Smooth muscle cell (in vitro differentiated cells): ENCODE measurements at regions not wholly inside any gene's neighbourhood (a gene's known extent, or its start where the extent isn't known, plus 50 kb on each side); places are given as distances from the start of the nearest gene placed in this dataset.

Experiments
- DNase-seq: peaks from one replicate; lab custom pipeline; 2025; ENCODE audit not compliant: unreplicated experiment; lab: John Stamatoyannopoulos, UW
- H2AFZ ChIP-seq: fragments of 200-600 bp; sonication (generic); 2 replicates; pipeline ENCODE4 v1.6.0; 2016; ENCODE audit warnings: antibody characterized with exemption, low read depth, mild to moderate bottlenecking
- H3F3A ChIP-seq: fragments of 200-600 bp; sonication (generic); 2 replicates; pipeline ENCODE4 v1.6.0; 2017; ENCODE audit warnings: antibody characterized with exemption, low read depth
- H3K27ac ChIP-seq: fragments of 200-600 bp; sonication (generic); 2 replicates; pipeline ENCODE4 v1.5.1; 2016; ENCODE audit warnings: low read depth, mild to moderate bottlenecking
- H3K27me3 ChIP-seq: fragments of 200-600 bp; sonication (generic); 2 replicates; pipeline ENCODE4 v1.6.1; 2016; ENCODE audit warnings: low read depth, mild to moderate bottlenecking
- H3K36me3 ChIP-seq: fragments of 200-600 bp; sonication (generic); 2 replicates; pipeline ENCODE4 v1.5.1; 2016; ENCODE audit warnings: low read depth
- H3K4me1 ChIP-seq: fragments of 200-600 bp; sonication (generic); 2 replicates; pipeline ENCODE4 v1.5.1; 2016; ENCODE audit warnings: low read depth
- H3K4me2 ChIP-seq: fragments of 200-600 bp; sonication (generic); 2 replicates; pipeline ENCODE4 v1.6.0; 2016; ENCODE audit warnings: mild to moderate bottlenecking
- H3K4me3 ChIP-seq: fragments of 200-600 bp; sonication (generic); 2 replicates; pipeline ENCODE4 v1.5.1; 2016; ENCODE audit warnings: mild to moderate bottlenecking
- H3K79me2 ChIP-seq: fragments of 200-600 bp; sonication (generic); 2 replicates; pipeline ENCODE4 v1.6.0; 2016; ENCODE audit warnings: low read depth, mild to moderate bottlenecking
- H3K9ac ChIP-seq: fragments of 200-600 bp; sonication (generic); 2 replicates; pipeline ENCODE4 v1.6.0; 2016; ENCODE audit warnings: low read depth
- H3K9me3 ChIP-seq: fragments of 200-600 bp; sonication (generic); replicated peaks from 2 replicates; pipeline ENCODE4 v1.5.1; 2016; ENCODE audit warnings: low read depth
- H4K20me1 ChIP-seq: fragments of 200-600 bp; sonication (generic); 2 replicates; pipeline ENCODE4 v1.6.0; 2016; ENCODE audit warnings: low read depth
- CTCF ChIP-seq: fragments of 200-600 bp; sonication (generic); IDR thresholded peaks from 2 replicates; pipeline ENCODE4 v1.5.1; 2017; ENCODE audit warnings: borderline replicate concordance, mild to moderate bottlenecking, antibody characterized with exemption; ENCODE audit not compliant: insufficient read depth, poor library complexity, severe bottlenecking
- WGBS: methylation state at CpG from one replicate; pipeline ENCODE4 v1.1.7; 2016; ENCODE audit warnings: low lambda C conversion rate; 5-methylcytosine and 5-hydroxymethylcytosine counted together

- Histone ChIP-seq H3F3A (peaks cover 15% of the 10 kb centered on the region), H3K9ac (no peak overlapping the region), H2AFZ (no peak overlapping the region), H3K4me3 (no peak overlapping the region), H3K36me3 (no peaks in the 10 kb centered on the region), H4K20me1 (no peaks in the 10 kb centered on the region), H3K27me3 (no peaks in the 10 kb centered on the region), H3K79me2 (no peaks in the 10 kb centered on the region), H3K27ac (peak overlapping the region; percentile 47), H3K4me1 (peaks cover 8% of the 10 kb centered on the region), H3K4me2 (no peak overlapping the region), H3K9me3 (no peaks in the 10 kb centered on the region)
- WGBS = 69% methylated on average over 5 of the region's 5 CpGs
- DNase-seq = no peak
- no peak for TF ChIP-seq CTCF
Observed at GRCh38 chr3:8204331-8204730, 297.3 kb upstream of the LMCD1 start.

- Histone ChIP-seq H3K36me3 (no peaks in the 10 kb centered on the region), H3K4me1 (peaks cover 8% of the 10 kb centered on the region), H3K27ac (peak overlapping the region; percentile 64), H3K27me3 (no peaks in the 10 kb centered on the region), H3K4me2 (peak overlapping the region; percentile 34), H3K9ac (no peak overlapping the region), H2AFZ (no peak overlapping the region), H3K9me3 (no peaks in the 10 kb centered on the region), H3F3A (peaks cover 15% of the 10 kb centered on the region), H3K79me2 (no peaks in the 10 kb centered on the region), H3K4me3 (no peak overlapping the region), H4K20me1 (no peaks in the 10 kb centered on the region)
- DNase-seq = no peak
- 37% methylated on average over 5 of the region's 5 CpGs for WGBS
- TF ChIP-seq CTCF = no peak
Observed at GRCh38 chr3:8204853-8205650, 296.6 kb upstream of the LMCD1 start.

GRCh38 chr3:8205881-8206280, 295.7 kb upstream of the LMCD1 start:
- DNase-seq = no peak
- peak overlapping the region; percentile 64 for H3K27ac ChIP-seq
- H3K4me1 ChIP-seq = peaks cover 8% of the 10 kb centered on the region
- H3K27me3 ChIP-seq = no peaks in the 10 kb centered on the region
- H3K36me3 ChIP-seq = no peaks in the 10 kb centered on the region
- WGBS = 17% methylated on average over 2 of the region's 2 CpGs
- peaks cover 15% of the 10 kb centered on the region for H3F3A ChIP-seq
- peak overlapping the region; percentile 51 for H2AFZ ChIP-seq
- no peak overlapping the region for H3K9ac ChIP-seq
- no peaks in the 10 kb centered on the region for H3K79me2 ChIP-seq
- peak overlapping the region; percentile 34 for H3K4me2 ChIP-seq
- no peak overlapping the region for H3K4me3 ChIP-seq
- no peak for TF ChIP-seq CTCF
- no peaks in the 10 kb centered on the region for H3K9me3 ChIP-seq
- H4K20me1 ChIP-seq = no peaks in the 10 kb centered on the region
